GM12878 (cell line): ENCODE measurements at regions not wholly inside any gene's neighbourhood (a gene's known extent, or its start where the extent isn't known, plus 50 kb on each side); places are given as distances from the start of the nearest gene placed in this dataset.
"Not testable (repeated sequence)": the region's sequence is repeated elsewhere in the genome, so short reads cannot be mapped to it uniquely, and the experiment has no call there.

Experiments used
- ATAC-seq: fragments of 200-7000 bp; cut with Tn5 transposase; 3 replicates; pipeline ENCODE4 v1.9.1; 2020; ENCODE audit warnings: mild to moderate bottlenecking, moderate library complexity
- BruUV-seq: library from RNA; stranded (reverse); fragments of 400-500 nt; replicated peaks from 2 replicates; lab custom pipeline; 2021; lab: Mats Ljungman, UMichigan
- CTCF ChIA-PET: fragments of 300-600 bp; sonication (Branson Sonifier 250); formaldehyde crosslinking; extraction: SDS; loops from one replicate; lab custom pipeline; 2021; ENCODE audit warnings: inconsistent platforms; lab: Yijun Ruan, JAX
- POLR2A ChIA-PET: fragments of 350-600 bp; formaldehyde crosslinking; extraction: SDS; loops from one replicate; lab custom pipeline; 2021; ENCODE audit warnings: inconsistent platforms; lab: Charles Lee
- RAD21 ChIA-PET: fragments of 300-600 bp; sonication (Branson Sonifier 250); formaldehyde crosslinking; loops from one replicate; lab custom pipeline; 2023; ENCODE audit warnings: antibody characterized with exemption; ENCODE audit not compliant: unreplicated experiment; lab: Charles Lee
- SMC1A ChIA-PET: fragments of 300-600 bp; sonication (Branson Sonifier 250); formaldehyde crosslinking; loops from one replicate; lab custom pipeline; 2023; ENCODE audit not compliant: unreplicated experiment, uncharacterized antibody; lab: Charles Lee
- DNase-seq: peaks from one replicate; pipeline ENCODE4 v3.0.0-alpha.2; 2011; ENCODE audit warnings: low read depth, low spot score
- FAIRE-seq: peaks from 3 replicates; lab custom pipeline; 2011; peaks lifted over from hg19 to GRCh38; lab: Jason Lieb, UNC
- H2AFZ ChIP-seq: 2 replicates; pipeline ENCODE4 v1.6.0; 2011; ENCODE audit warnings: low read depth, low read length, control low read depth; ENCODE audit not compliant: control insufficient read depth
- H3K27ac ChIP-seq: 2 replicates; pipeline ENCODE4 v1.5.1; 2011; ENCODE audit warnings: control low read depth; ENCODE audit not compliant: control insufficient read depth, insufficient read depth
- H3K27me3 ChIP-seq, 2 experiments: replicated peaks in 1 of 2; 2 replicates each; pipeline versions ENCODE4 v1.6.0 to v1.6.1; 2011; ENCODE audit warnings: low read length in 1 of 2; ENCODE audit not compliant: control insufficient read depth in 2 of 2, insufficient read depth in 2 of 2
- H3K36me3 ChIP-seq, 2 experiments: 2 replicates each; pipeline ENCODE4 v1.5.1; 2011; ENCODE audit warnings: low read length in 1 of 2; ENCODE audit not compliant: control insufficient read depth in 2 of 2, insufficient read depth in 2 of 2
- H3K4me1 ChIP-seq: 2 replicates; pipeline ENCODE4 v1.6.1; 2011; ENCODE audit warnings: mild to moderate bottlenecking, low read length, moderate library complexity, mixed read lengths; ENCODE audit not compliant: control insufficient read depth, insufficient read depth
- H3K4me2 ChIP-seq: 2 replicates; pipeline ENCODE4 v1.6.0; 2011; ENCODE audit warnings: control low read depth; ENCODE audit not compliant: control insufficient read depth, insufficient read depth
- H3K4me3 ChIP-seq: fragments of 200-600 bp; sonication (generic); 2 replicates; pipeline ENCODE4 v1.5.1; 2016
- H3K79me2 ChIP-seq: 2 replicates; pipeline ENCODE4 v1.6.0; 2011; ENCODE audit warnings: low read length; ENCODE audit not compliant: control insufficient read depth, insufficient read depth
- H3K9ac ChIP-seq: 2 replicates; pipeline ENCODE4 v1.8.0; 2011; ENCODE audit warnings: low read length, control low read depth, mixed read lengths; ENCODE audit not compliant: control insufficient read depth, insufficient read depth
- H3K9me3 ChIP-seq: replicated peaks from 3 replicates; pipeline ENCODE4 v1.5.1; 2011; ENCODE audit warnings: mild to moderate bottlenecking, low read length; ENCODE audit not compliant: control insufficient read depth, insufficient read depth
- H4K20me1 ChIP-seq: 2 replicates; pipeline ENCODE4 v1.6.0; 2011; ENCODE audit not compliant: control insufficient read depth, insufficient read depth
- KDM1A ChIP-seq: fragments of 200-600 bp; sonication (generic); IDR thresholded peaks from 2 replicates; pipeline ENCODE4 v1.6.1; 2016; ENCODE audit warnings: borderline replicate concordance
- MEF2B ChIP-seq: fragments of 450-650 bp; IDR thresholded peaks from 2 replicates; pipeline ENCODE4 v1.6.1; 2018; ENCODE audit warnings: mild to moderate bottlenecking, moderate library complexity; ENCODE audit not compliant: partially characterized antibody, poor library complexity, severe bottlenecking
- NBN ChIP-seq: fragments of 450-650 bp; IDR thresholded peaks from 2 replicates; pipeline ENCODE4 v1.6.1; 2016
- SKIL ChIP-seq: fragments of 450-650 bp; IDR thresholded peaks from 2 replicates; pipeline ENCODE4 v1.6.1; 2017; ENCODE audit warnings: mild to moderate bottlenecking, low read depth, inconsistent platforms; ENCODE audit not compliant: poor library complexity, severe bottlenecking
- SPI1 ChIP-seq: IDR thresholded peaks from 2 replicates; pipeline ENCODE4 v1.6.1; 2011; ENCODE audit warnings: low read depth, mild to moderate bottlenecking, low read length, moderate library complexity, borderline replicate concordance; ENCODE audit not compliant: insufficient read depth
- TARDBP ChIP-seq: IDR thresholded peaks from 2 replicates; pipeline ENCODE4 v1.6.1; 2016; ENCODE audit warnings: borderline replicate concordance
- WGBS: methylation state at CpG from one replicate; pipeline ENCODE4 v1.1.6; 2016; ENCODE audit warnings: low lambda C conversion rate; ENCODE audit not compliant: insufficient replicate concordance, insufficient coverage; ENCODE audit errors: missing lambda C conversion rate; 5-methylcytosine and 5-hydroxymethylcytosine counted together
- in situ Hi-C: fragments of 300-500 bp; cut with MboI; formaldehyde crosslinking; loops from 9 replicates; pipeline ENCODE4 v1.14.3; 2018; ENCODE audit warnings: mixed read lengths
- intact Hi-C: fragments of 100-400 bp; cut with micrococcal nuclease; formaldehyde crosslinking; loops from one replicate; pipeline ENCODE4 v1.14.2; 2022; ENCODE audit not compliant: unreplicated experiment

- in situ Hi-C loops, H3K4me2 ChIP-seq, H3K79me2 ChIP-seq, H3K9me3 ChIP-seq, DNase-seq, H3K36me3 ChIP-seq, H4K20me1 ChIP-seq, FAIRE-seq, H3K27ac ChIP-seq, H3K4me3 ChIP-seq, intact Hi-C loops, H3K27me3 ChIP-seq, POLR2A ChIA-PET, H3K4me1 ChIP-seq, H3K9ac ChIP-seq, SMC1A ChIA-PET, RAD21 ChIA-PET, BruUV-seq, H2AFZ ChIP-seq, ATAC-seq, CTCF ChIA-PET: not testable (repeated sequence)
- 58% methylated on average over 3 of the region's 3 CpGs for WGBS
Measured at GRCh38 chrX:107370185-107370584, 79.3 kb upstream of the FRMPD3 start.

DNA sequence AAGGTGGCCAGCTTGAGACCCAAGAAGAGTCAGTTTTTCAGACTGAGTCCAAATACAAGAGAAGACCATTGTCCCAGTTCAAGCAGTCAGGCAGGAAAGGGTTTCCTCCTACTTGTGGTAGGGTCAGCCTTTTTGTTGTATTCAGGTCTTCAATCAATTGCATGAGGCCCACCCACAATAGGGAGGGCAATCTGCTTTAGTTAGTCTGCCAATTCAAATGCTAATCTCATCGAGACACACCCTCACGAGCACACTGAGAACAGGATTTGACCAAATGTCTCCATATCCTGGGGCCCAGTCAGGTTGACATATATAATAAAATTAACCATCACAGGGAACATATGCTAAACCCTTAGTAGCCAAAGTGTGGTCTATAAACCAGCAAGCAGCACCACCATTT, 75.3 kb upstream of the FRMPD3 start:
- ChIA-PET CTCF (no interaction called here), RAD21 (no interaction called here)
- Histone ChIP-seq H4K20me1 (no peaks in the 10 kb centered on the region), H3K79me2 (no peaks in the 10 kb centered on the region), H3K27ac (no peak overlapping the region), H2AFZ (no peak overlapping the region), H3K4me3 (no peak overlapping the region), H3K27me3 (no peaks in the 10 kb centered on the region)
- FAIRE-seq: no peak
- no peak for DNase-seq
- no peak for ATAC-seq
- TF ChIP-seq MEF2B (no peak), KDM1A (no peak), NBN (no peak), SKIL (no peak), TARDBP (no peak), SPI1 (no peak)
- TF ChIP-seq, all 136 proteins: peak for 0
- intact Hi-C loops: no loop called here
- SMC1A ChIA-PET: no interaction called here
- Histone ChIP-seq H3K9me3 (no peaks in the 10 kb centered on the region), H3K4me1 (no peaks in the 10 kb centered on the region), H3K36me3 (no peaks in the 10 kb centered on the region), H3K4me2 (no peak overlapping the region), H3K9ac (no peak overlapping the region)
- WGBS: 6% methylated on average over 2 of the region's 2 CpGs
- POLR2A ChIA-PET: no interaction called here
- in situ Hi-C loops: no loop called here
- BruUV-seq: no TSS peak
